MCF 10A (cell line): ENCODE measurements at regions not wholly inside any gene's neighbourhood (a gene's known extent, or its start where the extent isn't known, plus 50 kb on each side); places are given as distances from the start of the nearest gene placed in this dataset.

ENCODE experiments used
- BruUV-seq: library from RNA; stranded (reverse); fragments of 400-500 nt; replicated peaks from 2 replicates; lab custom pipeline; 2021; lab: Mats Ljungman, UMichigan
- CTCF ChIA-PET: fragments of 300-600 bp; sonication (Branson Sonifier 250); formaldehyde crosslinking; extraction: SDS; loops from one replicate; lab custom pipeline; 2021; ENCODE audit warnings: antibody characterized with exemption, inconsistent platforms; lab: Yijun Ruan, JAX
- POLR2A ChIA-PET: fragments of 300-600, 350-650 bp; sonication (Branson Sonifier 250); formaldehyde crosslinking; extraction: SDS; loops from one replicate; lab custom pipeline; 2020; ENCODE audit warnings: antibody characterized with exemption, inconsistent platforms; lab: Yijun Ruan, JAX
- DNase-seq: peaks from one replicate; pipeline ENCODE4 v3.0.0-alpha.2; 2018; ENCODE audit not compliant: unreplicated experiment
- H3K27ac Mint-ChIP-seq: one replicate; pipeline ENCODE4 v1.8.0; 2022; ENCODE audit warnings: mild to moderate bottlenecking, low read depth, mixed read lengths; ENCODE audit not compliant: unreplicated experiment
- H3K27me3 Mint-ChIP-seq: one replicate; pipeline ENCODE4 v1.8.0; 2022; ENCODE audit warnings: mixed read lengths; ENCODE audit not compliant: insufficient read depth, unreplicated experiment
- H3K36me3 Mint-ChIP-seq: one replicate; pipeline ENCODE4 v1.8.0; 2022; ENCODE audit warnings: mild to moderate bottlenecking, moderate library complexity, mixed read lengths; ENCODE audit not compliant: insufficient read depth, unreplicated experiment
- H3K4me1 Mint-ChIP-seq: one replicate; pipeline ENCODE4 v1.8.0; 2022; ENCODE audit warnings: mixed read lengths; ENCODE audit not compliant: insufficient read depth, unreplicated experiment
- H3K4me3 Mint-ChIP-seq: one replicate; pipeline ENCODE4 v1.8.0; 2022; ENCODE audit warnings: mild to moderate bottlenecking, moderate library complexity, mixed read lengths; ENCODE audit not compliant: unreplicated experiment
- H3K9me3 Mint-ChIP-seq: one replicate; pipeline ENCODE4 v1.8.0; 2022; ENCODE audit warnings: mixed read lengths; ENCODE audit not compliant: unreplicated experiment
- intact Hi-C: fragments of 100-400 bp; cut with micrococcal nuclease; formaldehyde crosslinking; loops from 2 replicates; pipeline ENCODE4 v1.14.1; 2022
- TF ChIP-seq, protein P1 (sequence below): fragments of 200-600 bp; IDR thresholded peaks from one replicate; pipeline ENCODE4 v1.8.0; 2022; ENCODE audit warnings: antibody characterized with exemption, mild to moderate bottlenecking; ENCODE audit not compliant: unreplicated experiment

DNA sequence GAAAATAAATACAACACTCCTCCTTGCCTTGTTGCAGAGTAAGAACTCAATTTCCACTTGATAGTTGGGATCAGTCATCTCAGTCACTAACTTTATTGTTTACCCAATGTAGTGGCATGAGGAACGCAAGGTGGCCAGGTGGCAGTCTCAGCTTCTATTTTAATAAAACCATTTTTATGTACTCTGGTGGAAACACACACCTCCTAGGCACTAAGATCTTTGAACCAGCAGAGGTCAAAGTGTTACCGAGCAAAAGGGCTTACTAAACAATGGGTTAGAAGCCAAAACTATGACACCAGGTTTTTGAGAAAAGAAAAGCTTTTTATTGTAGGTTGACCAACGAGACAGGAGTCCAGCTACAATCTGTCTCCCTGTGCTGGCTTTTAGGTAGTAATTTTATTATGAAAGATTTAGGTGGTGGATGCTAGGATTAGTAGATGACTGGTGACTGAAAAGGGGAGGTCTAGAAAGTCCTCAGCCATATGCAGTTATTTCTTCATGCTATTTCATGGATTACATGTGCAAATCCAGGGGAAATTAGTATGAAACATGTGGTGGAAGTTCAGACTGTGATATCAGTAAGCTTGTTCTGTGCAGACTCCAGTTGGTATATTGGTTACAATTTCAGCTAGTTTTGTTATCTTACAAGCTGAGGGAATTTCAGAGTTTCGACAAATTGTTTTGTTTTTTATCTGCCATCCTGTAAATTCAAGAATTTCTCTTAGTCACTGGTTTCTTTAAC lies 122.3 kb downstream of the PCTP start:
- ChIA-PET CTCF (no interaction called here), POLR2A (interaction anchor here (0.7 kb wide), 1 partner anchor 203 kb away, joined by 3 read pairs; no protein-coding TSS in a partner anchor)
- intact Hi-C loops: no loop called here

DNA sequence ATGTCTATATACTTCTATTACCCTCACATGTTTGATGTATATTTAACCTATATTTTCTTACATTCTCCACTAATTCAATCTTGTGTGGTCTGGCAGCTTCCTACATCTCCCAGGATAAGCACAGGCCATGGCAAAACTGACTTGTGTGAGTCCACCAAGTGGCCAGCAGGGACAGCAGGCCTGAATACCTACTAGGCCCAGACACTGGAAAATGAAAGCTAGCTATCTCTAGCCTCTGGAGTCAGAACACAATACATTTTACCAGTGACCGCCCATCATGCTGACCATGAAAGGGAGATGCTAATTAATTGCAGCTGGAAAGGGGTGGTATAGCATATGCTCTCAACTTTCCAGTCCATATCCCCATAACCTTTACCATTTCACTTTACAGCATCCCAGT lies 132.3 kb downstream of the PCTP start:
- ChIA-PET CTCF (no interaction called here), POLR2A (no interaction called here)
- no peaks in the 10 kb centered on the region for H3K4me1 Mint-ChIP-seq
- TF ChIP-seq, protein P1, sequence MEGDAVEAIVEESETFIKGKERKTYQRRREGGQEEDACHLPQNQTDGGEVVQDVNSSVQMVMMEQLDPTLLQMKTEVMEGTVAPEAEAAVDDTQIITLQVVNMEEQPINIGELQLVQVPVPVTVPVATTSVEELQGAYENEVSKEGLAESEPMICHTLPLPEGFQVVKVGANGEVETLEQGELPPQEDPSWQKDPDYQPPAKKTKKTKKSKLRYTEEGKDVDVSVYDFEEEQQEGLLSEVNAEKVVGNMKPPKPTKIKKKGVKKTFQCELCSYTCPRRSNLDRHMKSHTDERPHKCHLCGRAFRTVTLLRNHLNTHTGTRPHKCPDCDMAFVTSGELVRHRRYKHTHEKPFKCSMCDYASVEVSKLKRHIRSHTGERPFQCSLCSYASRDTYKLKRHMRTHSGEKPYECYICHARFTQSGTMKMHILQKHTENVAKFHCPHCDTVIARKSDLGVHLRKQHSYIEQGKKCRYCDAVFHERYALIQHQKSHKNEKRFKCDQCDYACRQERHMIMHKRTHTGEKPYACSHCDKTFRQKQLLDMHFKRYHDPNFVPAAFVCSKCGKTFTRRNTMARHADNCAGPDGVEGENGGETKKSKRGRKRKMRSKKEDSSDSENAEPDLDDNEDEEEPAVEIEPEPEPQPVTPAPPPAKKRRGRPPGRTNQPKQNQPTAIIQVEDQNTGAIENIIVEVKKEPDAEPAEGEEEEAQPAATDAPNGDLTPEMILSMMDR: no peak
- intact Hi-C loops: no loop called here
- H3K36me3 Mint-ChIP-seq: no peaks in the 10 kb centered on the region
- BruUV-seq: no TSS peak
- H3K27ac Mint-ChIP-seq: no peak overlapping the region
- H3K27me3 Mint-ChIP-seq: peaks cover 3% of the 10 kb centered on the region
- no peak overlapping the region for H3K4me3 Mint-ChIP-seq
- DNase-seq: no peak
- no peaks in the 10 kb centered on the region for H3K9me3 Mint-ChIP-seq

More for the DNA sequence above, 122.3 kb downstream of the PCTP start:
- no TSS peak for BruUV-seq
- TF ChIP-seq, protein P1: no peak
- H3K4me1 Mint-ChIP-seq: no peaks in the 10 kb centered on the region
- H3K4me3 Mint-ChIP-seq: no peak overlapping the region
- H3K36me3 Mint-ChIP-seq: no peaks in the 10 kb centered on the region
- H3K27me3 Mint-ChIP-seq: peaks cover 24% of the 10 kb centered on the region
- H3K9me3 Mint-ChIP-seq: no peaks in the 10 kb centered on the region
- DNase-seq: no peak
- no peak overlapping the region for H3K27ac Mint-ChIP-seq

DNA sequence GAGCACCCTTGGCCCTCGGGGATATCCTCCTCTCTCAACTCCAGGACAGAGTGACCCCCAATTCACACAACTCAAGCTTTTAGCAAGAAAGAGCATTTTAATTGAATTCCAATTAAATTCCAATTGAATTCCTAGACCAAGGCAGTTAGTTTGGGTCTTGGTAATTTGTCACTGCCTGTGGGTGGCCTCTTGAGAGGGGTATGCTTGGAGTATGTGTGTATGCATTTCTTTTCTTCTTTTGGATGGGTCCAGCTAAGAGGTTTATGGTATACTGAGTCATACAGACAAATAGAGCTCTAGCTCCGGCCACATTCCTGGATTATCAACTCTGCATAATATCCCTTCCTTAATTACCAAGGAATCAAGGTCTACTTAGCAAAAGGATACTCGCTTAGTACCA lies 136.7 kb downstream of the PCTP start:
- DNase-seq: no peak
- no TSS peak for BruUV-seq
- POLR2A ChIA-PET: no interaction called here

DNA sequence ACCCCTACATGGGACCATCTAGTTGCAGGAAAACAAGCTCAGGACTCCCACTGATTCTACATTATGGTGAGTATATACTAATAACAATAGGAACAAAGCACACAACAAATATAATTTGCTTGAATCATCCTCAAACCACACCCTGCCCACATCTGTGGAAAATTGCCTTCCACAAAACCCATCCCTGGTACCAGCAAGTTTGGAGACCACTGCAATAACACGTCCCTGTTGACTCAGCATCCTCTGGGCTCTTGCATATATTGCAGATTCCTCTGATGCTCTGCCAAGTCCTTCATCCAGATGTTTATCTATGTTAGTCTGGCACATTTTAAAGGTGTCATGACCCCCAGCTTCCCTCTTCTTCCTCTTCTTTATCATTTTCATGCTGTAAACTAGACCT lies 138.4 kb downstream of the PCTP start:
- Mint-ChIP-seq H3K9me3 (no peaks in the 10 kb centered on the region), H3K27ac (no peak overlapping the region), H3K4me1 (no peaks in the 10 kb centered on the region), H3K4me3 (no peak overlapping the region), H3K36me3 (no peaks in the 10 kb centered on the region), H3K27me3 (no peaks in the 10 kb centered on the region)
- TF ChIP-seq, protein P1: no peak
- intact Hi-C loops: no loop called here
- ChIA-PET POLR2A (no interaction called here), CTCF (interaction anchor here (0.5 to 0.6 kb wide), 2 partner anchors 119 to 588 kb away, joined by 3 to 5 read pairs; no protein-coding TSS in a partner anchor)
- peak; percentile 11 for DNase-seq
- no TSS peak for BruUV-seq

More for the DNA sequence above, 136.7 kb downstream of the PCTP start:
- TF ChIP-seq, protein P1: no peak
- H3K9me3 Mint-ChIP-seq: no peaks in the 10 kb centered on the region
- H3K27ac Mint-ChIP-seq: no peak overlapping the region
- no peaks in the 10 kb centered on the region for H3K36me3 Mint-ChIP-seq
- no peaks in the 10 kb centered on the region for H3K27me3 Mint-ChIP-seq
- CTCF ChIA-PET: no interaction called here
- intact Hi-C loops: no loop called here
- no peaks in the 10 kb centered on the region for H3K4me1 Mint-ChIP-seq
- H3K4me3 Mint-ChIP-seq: no peak overlapping the region
